HG03342 (cell line): ENCODE measurements at regions not wholly inside any gene's neighbourhood (a gene's known extent, or its start where the extent isn't known, plus 50 kb on each side); places are given as distances from the start of the nearest gene placed in this dataset.
"Not testable (repeated sequence)": the region's sequence is repeated elsewhere in the genome, so short reads cannot be mapped to it uniquely, and the experiment has no call there.

ENCODE experiments used
- ATAC-seq: cut with Tn5 transposase; IDR thresholded peaks from one replicate; pipeline ENCODE4 v1.9.1; 2021; ENCODE audit warnings: mild to moderate bottlenecking, moderate library complexity; ENCODE audit not compliant: unreplicated experiment

DNA sequence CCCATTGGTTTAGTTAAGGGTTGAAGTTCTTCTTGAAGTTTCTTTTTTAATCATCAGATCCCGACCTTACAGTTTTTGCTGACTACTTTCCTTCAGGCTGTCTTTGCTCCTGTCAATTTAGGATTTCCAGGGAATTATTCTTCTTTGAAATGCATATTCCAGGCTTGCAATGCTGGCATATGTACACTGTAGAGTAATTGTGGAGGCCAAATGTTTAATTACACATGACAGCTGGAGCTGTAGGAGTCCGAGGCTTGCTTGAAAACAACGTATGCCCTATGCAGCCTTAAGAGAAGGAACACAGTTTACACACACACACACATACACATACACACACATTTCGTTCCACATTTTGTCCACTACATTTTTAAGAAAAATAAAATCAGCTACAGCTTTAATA is 602.3 kb downstream of the TMEM182 start:
- ATAC-seq, result no peak

- no peak for ATAC-seq
Measured at GRCh38 chr2:103365071-103365470, 603.2 kb downstream of the TMEM182 start.

- no peak for ATAC-seq
Measured at GRCh38 chr2:103367877-103368276, 606.0 kb downstream of the TMEM182 start.

GRCh38 chr2:103383541-103383940 is 621.7 kb downstream of the TMEM182 start:
- no peak for ATAC-seq

- no peak for ATAC-seq
Measured at GRCh38 chr2:103386872-103387271, 625.0 kb downstream of the TMEM182 start.

DNA sequence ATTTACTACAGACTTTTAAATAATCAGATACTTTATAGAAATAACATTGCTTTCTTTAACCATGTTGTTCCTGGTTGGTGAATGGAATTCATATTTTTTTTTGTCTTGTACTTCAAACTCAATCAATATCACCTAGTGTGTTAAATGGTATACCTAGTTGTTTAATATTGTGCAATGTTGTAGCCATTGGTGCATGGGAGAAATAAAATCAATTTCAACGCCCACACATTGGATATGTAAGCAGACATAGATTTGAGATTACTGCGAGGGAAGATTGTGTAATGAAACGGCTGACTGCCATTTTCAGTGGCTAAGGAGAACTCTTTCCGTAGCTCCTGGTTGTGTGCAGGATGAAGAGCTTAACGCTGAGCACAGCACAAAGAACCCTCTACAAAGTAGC is 626.1 kb downstream of the TMEM182 start:
- ATAC-seq, result no peak

GRCh38 chr2:103396152-103396551 is 634.3 kb downstream of the TMEM182 start:
- no peak for ATAC-seq

- no peak for ATAC-seq
Measured at GRCh38 chr2:103401621-103402020, 639.8 kb downstream of the TMEM182 start.

DNA sequence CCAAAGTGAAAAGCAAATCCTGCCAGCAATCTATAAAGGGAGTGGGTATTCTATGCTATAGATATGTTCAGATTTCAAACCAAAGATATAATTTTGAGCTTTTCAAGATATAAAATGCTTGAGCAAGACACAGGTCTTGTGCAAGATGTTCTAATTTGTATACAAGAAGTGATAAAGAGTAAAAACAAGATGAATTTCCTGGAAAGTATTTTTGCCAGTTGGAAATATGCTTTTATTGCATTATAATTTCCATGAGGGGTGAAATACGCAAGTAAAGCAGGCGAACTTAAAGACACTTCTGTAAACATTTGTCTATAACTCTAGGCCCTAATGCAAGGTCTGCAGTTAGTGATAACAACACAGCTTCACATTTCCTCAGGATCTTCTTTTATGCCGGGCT is 640.5 kb downstream of the TMEM182 start:
- no peak for ATAC-seq

DNA sequence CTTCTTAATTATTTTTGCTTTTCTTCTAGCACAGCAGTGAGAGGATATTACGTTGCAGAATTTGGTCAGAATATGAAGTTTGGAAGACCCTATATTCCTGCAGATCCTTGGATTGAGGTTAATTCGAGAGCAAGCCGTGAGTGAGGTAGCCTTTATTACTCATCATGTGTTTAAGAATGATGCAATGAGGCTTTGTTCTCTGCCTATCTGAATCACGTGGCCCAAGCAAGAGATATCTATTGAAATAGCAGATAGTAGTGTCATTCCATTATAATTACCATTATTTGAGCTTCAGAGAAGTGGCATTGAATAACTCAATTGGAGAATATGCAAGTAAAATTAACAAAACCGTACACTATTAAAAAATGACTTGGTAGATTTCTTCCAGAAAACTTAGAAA is 641.1 kb downstream of the TMEM182 start:
- ATAC-seq, result no peak

- ATAC-seq, result not testable (repeated sequence)
Measured at GRCh38 chr2:103403388-103403787, 641.6 kb downstream of the TMEM182 start.

- no peak for ATAC-seq
Measured at GRCh38 chr2:103410221-103410620, 648.4 kb downstream of the TMEM182 start.

DNA sequence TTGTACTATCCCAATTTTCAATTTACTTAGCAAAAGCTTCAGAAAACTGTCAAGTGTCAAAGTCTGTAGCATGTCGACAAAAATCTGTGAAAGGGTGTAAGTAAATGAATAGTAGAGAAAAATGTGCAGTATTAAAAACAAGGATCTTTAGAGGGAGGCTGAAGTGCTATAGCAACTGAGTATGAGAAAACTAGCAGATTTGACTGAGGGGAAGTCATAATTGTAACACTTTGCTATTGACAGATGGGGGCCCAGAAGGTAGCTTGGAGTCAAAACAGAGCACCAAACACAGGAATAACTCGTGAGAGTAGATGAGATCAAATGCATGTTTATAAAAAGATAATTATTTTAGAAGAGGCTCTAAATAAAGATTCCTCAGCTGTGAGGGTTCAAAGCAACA is 657.7 kb downstream of the TMEM182 start:
- no peak for ATAC-seq

DNA sequence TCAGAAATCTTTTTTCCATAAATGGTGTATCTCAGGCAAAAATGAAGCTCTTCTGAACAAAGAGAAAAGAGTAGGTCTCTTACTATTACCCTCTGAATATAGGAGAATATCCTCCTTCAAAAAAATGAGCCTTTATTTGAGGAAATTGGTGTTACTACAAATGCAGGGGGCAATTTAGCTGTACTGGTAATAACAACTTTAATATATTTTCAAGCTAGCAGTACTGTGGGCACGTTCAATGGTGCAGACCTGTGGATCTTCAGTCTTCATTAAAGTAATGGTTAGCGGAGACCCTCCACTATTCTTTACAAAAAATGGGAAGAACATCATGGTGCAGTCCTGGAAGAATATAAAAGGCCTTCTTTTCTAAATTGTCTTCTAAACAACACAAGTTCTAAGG is 661.3 kb downstream of the TMEM182 start:
- ATAC-seq, result no peak

GRCh38 chr2:103427567-103427966 is 665.7 kb downstream of the TMEM182 start:
- ATAC-seq, result no peak

- no peak for ATAC-seq
Measured at GRCh38 chr2:103430191-103430590, 668.4 kb downstream of the TMEM182 start.

- ATAC-seq, result peak; percentile 56
Measured at GRCh38 chr2:103435010-103435409, 673.2 kb downstream of the TMEM182 start.

DNA sequence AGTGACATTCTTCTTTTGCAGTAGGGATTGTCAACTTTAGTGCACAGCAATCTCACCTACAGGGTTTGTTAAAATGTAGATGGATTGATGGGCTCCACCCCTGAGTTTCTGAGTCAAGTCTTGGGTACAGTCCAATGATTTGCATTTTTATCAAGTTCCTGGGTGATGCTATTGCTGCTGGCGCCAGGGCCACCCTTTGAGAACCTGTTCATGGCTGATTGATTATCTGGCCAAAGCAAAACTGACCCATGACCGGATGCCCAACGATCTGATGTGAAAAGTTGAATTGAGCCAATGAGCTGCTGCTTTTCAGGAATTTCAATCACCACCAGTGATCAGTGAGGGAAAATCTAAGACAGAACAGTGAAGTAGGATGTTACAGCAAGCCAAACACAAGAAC is 675.3 kb downstream of the TMEM182 start:
- ATAC-seq, result no peak

GRCh38 chr2:103445347-103445746 is 683.5 kb downstream of the TMEM182 start:
- ATAC-seq, result no peak

- no peak for ATAC-seq
Measured at GRCh38 chr2:103448495-103448894, 686.7 kb downstream of the TMEM182 start.

DNA sequence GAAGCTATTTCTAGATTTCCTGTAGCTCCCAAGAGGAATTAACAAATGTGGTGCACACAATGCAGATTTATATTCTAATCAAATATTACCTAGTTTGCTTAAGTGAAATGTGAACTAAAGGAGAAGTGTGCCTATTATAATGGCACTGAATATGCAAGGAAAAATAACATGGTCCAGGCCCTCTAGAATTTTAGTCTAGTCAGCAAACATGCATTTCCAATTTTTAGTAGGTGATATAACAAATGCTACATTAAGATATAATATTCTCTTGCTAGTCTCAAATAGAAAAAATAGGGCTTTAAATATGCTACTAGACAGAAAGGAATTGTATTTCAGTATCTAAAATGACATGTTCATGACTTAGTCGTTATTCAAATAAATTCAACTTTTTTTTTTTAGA is 689.5 kb downstream of the TMEM182 start:
- no peak for ATAC-seq

DNA sequence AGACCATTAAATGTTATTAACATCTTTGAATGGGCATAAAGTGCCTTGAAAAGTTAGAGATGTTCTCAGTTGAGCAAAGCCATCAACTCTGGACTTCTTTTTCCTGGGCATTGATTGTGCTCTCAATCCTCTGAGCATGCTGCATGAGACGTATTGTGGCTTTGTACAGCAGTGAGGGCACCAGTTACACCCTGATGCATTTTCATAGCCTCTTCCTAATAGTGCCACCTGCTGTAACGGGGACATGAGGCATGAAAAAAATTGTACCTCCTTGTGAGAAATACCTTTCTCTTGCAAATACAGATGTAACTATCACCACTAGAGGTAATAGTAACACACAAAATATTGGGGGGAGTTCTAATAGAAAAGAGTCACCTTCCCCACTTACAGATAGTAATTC is 697.5 kb downstream of the TMEM182 start:
- no peak for ATAC-seq

DNA sequence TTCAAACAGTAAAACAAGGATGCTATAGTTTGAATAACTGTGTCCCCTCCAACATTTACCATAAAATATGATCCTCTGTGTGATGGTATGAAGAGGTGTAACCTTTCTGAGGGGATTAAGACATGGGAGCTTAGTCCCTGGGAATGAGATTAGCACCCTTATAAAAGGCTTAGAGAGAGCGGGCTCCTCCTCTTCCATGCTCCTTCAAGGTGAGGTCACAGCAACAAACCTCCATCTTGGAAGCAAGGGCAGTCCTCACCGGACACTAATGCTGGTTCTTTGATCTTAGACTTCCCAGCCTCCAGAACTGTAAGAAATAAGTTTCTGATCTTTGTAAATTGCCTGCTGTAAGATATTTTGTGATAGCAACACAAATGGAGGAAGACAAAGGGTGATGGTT is 700.3 kb downstream of the TMEM182 start:
- ATAC-seq, result no peak

GRCh38 chr2:103462712-103463111 is 700.9 kb downstream of the TMEM182 start:
- ATAC-seq, result no peak
